PFSK-1 (cell line): ENCODE measurements at regions not wholly inside any gene's neighbourhood (a gene's known extent, or its start where the extent isn't known, plus 50 kb on each side); places are given as distances from the start of the nearest gene placed in this dataset.

Experiments used
- FOXP2 ChIP-seq: optimal IDR thresholded peaks from 2 replicates; pipeline ENCODE3; 2011; ENCODE audit warnings: borderline replicate concordance, control low read depth, inconsistent platforms; ENCODE audit not compliant: insufficient read depth; ENCODE audit errors: extremely low read length, extremely low read depth
- POLR2AphosphoS5 ChIP-seq: IDR thresholded peaks from 2 replicates; pipeline ENCODE4 v1.6.1; 2012; ENCODE audit warnings: low read depth, mild to moderate bottlenecking, control low read depth, low read length, moderate library complexity
- REST ChIP-seq, 2 experiments: IDR thresholded peaks; 2 replicates each; pipeline versions ENCODE4 v1.6.1 to v1.8.0; 2011 to 2012; ENCODE audit warnings: low read depth in 2 of 2, low read length in 2 of 2, control low read depth in 1 of 2, inconsistent platforms in 1 of 2, mild to moderate bottlenecking in 1 of 2, moderate library complexity in 1 of 2; ENCODE audit not compliant: insufficient read depth in 1 of 2
- SIN3A ChIP-seq: IDR thresholded peaks from 2 replicates; pipeline ENCODE4 v1.6.1; 2012; ENCODE audit warnings: mild to moderate bottlenecking, low read length, moderate library complexity, borderline replicate concordance; ENCODE audit not compliant: insufficient read depth
- TAF1 ChIP-seq: IDR thresholded peaks from 2 replicates; pipeline ENCODE4 v1.6.1; 2012; ENCODE audit warnings: low read length, control low read depth, borderline replicate concordance; ENCODE audit not compliant: insufficient read depth

- TF ChIP-seq SIN3A (no peak), TAF1 (no peak), FOXP2 (no peak), POLR2AphosphoS5 (no peak), REST (IDR thresholded peaks at IDR 0.05; ENCODE audit: insufficient read depth in 1 of 2, low read depth in 2 of 2, low read length in 2 of 2) (no peak)
Observed at GRCh38 chr1:238001818-238002217, 111.1 kb upstream of the ZP4 start.

- no peak for TF ChIP-seq TAF1
- TF ChIP-seq FOXP2, result no peak
- TF ChIP-seq REST (IDR thresholded peaks at IDR 0.05; ENCODE audit: insufficient read depth in 1 of 2, low read depth in 2 of 2, low read length in 2 of 2), result no peak
- no peak for TF ChIP-seq POLR2AphosphoS5
- no peak for TF ChIP-seq SIN3A
Observed at GRCh38 chr1:237999426-238000052, 108.8 kb upstream of the ZP4 start.

GRCh38 chr1:237998581-237998980 is 107.9 kb upstream of the ZP4 start:
- TF ChIP-seq REST (IDR thresholded peaks at IDR 0.05; ENCODE audit: insufficient read depth in 1 of 2, low read depth in 2 of 2, low read length in 2 of 2) (no peak), SIN3A (no peak), FOXP2 (no peak), TAF1 (no peak), POLR2AphosphoS5 (no peak)

GRCh38 chr1:237983496-237983895 is 92.8 kb upstream of the ZP4 start:
- TF ChIP-seq POLR2AphosphoS5, result no peak
- TF ChIP-seq TAF1, result no peak
- TF ChIP-seq REST (IDR thresholded peaks at IDR 0.05; ENCODE audit: insufficient read depth in 1 of 2, low read depth in 2 of 2, low read length in 2 of 2), result no peak
- TF ChIP-seq FOXP2, result no peak
- TF ChIP-seq SIN3A, result no peak

- TF ChIP-seq SIN3A (no peak), FOXP2 (no peak), TAF1 (no peak), POLR2AphosphoS5 (no peak), REST (IDR thresholded peaks at IDR 0.05; ENCODE audit: insufficient read depth in 1 of 2, low read depth in 2 of 2, low read length in 2 of 2) (no peak)
Observed at GRCh38 chr1:237981223-237981622, 90.5 kb upstream of the ZP4 start.
